Heart left ventricle (tissue), 16 donors: ENCODE measurements at regions not wholly inside any gene's neighbourhood (a gene's known extent, or its start where the extent isn't known, plus 50 kb on each side); places are given as distances from the start of the nearest gene placed in this dataset.

Experiments
- ATAC-seq, 4 donors: fragments of 200-7000 bp; cut with Tn5 transposase; one replicate each; pipeline ENCODE4 v1.9.1; 2020 to 2022; ENCODE audit warnings: moderate library complexity in 4 of 4, mild to moderate bottlenecking in 3 of 4, moderate number of reproducible peaks in 1 of 4
- DNase-seq, 5 donors: peaks; one replicate each; pipeline ENCODE4 v3.0.0-alpha.2; 2020
- H3K27ac ChIP-seq, 12 donors: fragments of 200-600 bp; sonication (generic) in 4 of 12; one replicate each; pipeline versions ENCODE4 v1.5.0 to v1.8.0; 2016 to 2022; ENCODE audit warnings: mild to moderate bottlenecking in 2 of 12
- H3K27me3 ChIP-seq, 9 donors: fragments of 200-600 bp; sonication (generic) in 2 of 9; one replicate each; pipeline versions ENCODE4 v1.5.1 to v1.8.0; 2016 to 2022; ENCODE audit warnings: mild to moderate bottlenecking in 3 of 9
- H3K36me3 ChIP-seq, 9 donors: fragments of 200-600 bp; sonication (generic) in 2 of 9; one replicate each; pipeline versions ENCODE4 v1.5.0 to v1.8.0; 2018 to 2022; ENCODE audit warnings: mild to moderate bottlenecking in 2 of 9
- H3K4me1 ChIP-seq, 12 donors: fragments of 200-600 bp; sonication (generic) in 4 of 12; one replicate each; pipeline versions ENCODE4 v1.5.0 to v1.8.0; 2016 to 2022; ENCODE audit warnings: mild to moderate bottlenecking in 3 of 12
- H3K4me3 ChIP-seq, 12 donors: fragments of 200-600 bp; sonication (generic) in 4 of 12; one replicate each; pipeline versions ENCODE4 v1.5.0 to v1.8.0; 2017 to 2022; ENCODE audit warnings: mild to moderate bottlenecking in 9 of 12, moderate library complexity in 4 of 12
- H3K9me3 ChIP-seq, 12 donors: fragments of 200-600 bp; sonication (generic) in 4 of 12; one replicate each; pipeline versions ENCODE4 v1.5.0 to v1.8.0; 2016 to 2022; ENCODE audit warnings: mild to moderate bottlenecking in 1 of 12
- CTCF ChIP-seq, 12 donors: fragments of 200-600 bp; sonication (generic) in 4 of 12; IDR thresholded peaks; one replicate each; pipeline versions ENCODE4 v1.5.0 to v1.8.0; 2018 to 2022; ENCODE audit warnings: antibody characterized with exemption in 12 of 12, mild to moderate bottlenecking in 5 of 12
- POLR2A ChIP-seq, 2 donors: fragments of 450-650 bp; IDR thresholded peaks; one replicate each; pipeline ENCODE4 v1.6.1; 2017; ENCODE audit warnings: antibody characterized with exemption in 2 of 2, mild to moderate bottlenecking in 2 of 2, moderate library complexity in 2 of 2
- WGBS, 4 donors: extraction: QIAGEN DNeasy Blood & Tissue Kit in 2 of 4; methylation state at CpG; one replicate each; pipeline versions ENCODE4 v1.1.5 to v1.1.7; 2013 to 2018; 5-methylcytosine and 5-hydroxymethylcytosine counted together
- intact Hi-C, 10 donors: fragments of 100-400 bp; cut with DNase I; formaldehyde crosslinking; loops; one replicate each; pipeline versions ENCODE4 v1.11.1 to v1.14.2; 2022
- donor health status: ischemic (EF 13 %, LVEDD 7.1; RV severe dilation, severe dysfunction).
- donor health status: healthy with polysubstance abuse.
- donor health status: DM: no; HTN: yes; CAD: no.
- donor health status: DM: no; HTN: no; CAD: no.
- donor health status: ischemic (EF 25% LVEDD 6.9; RV normal size, moderate dysfunction).
- donor health status: ischemic (EF 25% LVEDD 5.7; RV mildly dilated, moderate dysfunction).
- donor health status: healthy.
- donor health status: DM: yes; HTN: yes; CAD: no.
- donor health status: ischemic (EF 35%, LVEDD 5.7; RV mildly dilated, moderate dysfunction).
- donor health status: nonischemic (EF 11% LVEDD 7.7; RV severe dilation, severe dysfunction).
- donor health status: DM: yes; HTN: yes; CAD: no.
- donor health status: PGD.
- donor health status: ischemic (EF 29% LVEDD 5.4; RV normal size, mild dysfunction).
- donor health status: nonischemic (EF 23%, LVEDD 6.1; RV moderate dilation, normal function).

GRCh38 chr1:199759268-199759730 is 268.2 kb upstream of the NR5A2 start:
- Histone ChIP-seq H3K4me3 (no peak overlapping the region), H3K4me1 (peaks cover 0 to 4% (median 0%) of the 10 kb centered on the region in 12 donors), H3K27ac (no peak overlapping the region), H3K9me3 (peaks cover 0 to 2% (median 0%) of the 10 kb centered on the region in 12 donors), H3K36me3 (no peaks in the 10 kb centered on the region), H3K27me3 (no peaks in the 10 kb centered on the region)
- TF ChIP-seq CTCF (IDR thresholded peaks at IDR 0.05) (no peak), POLR2A (IDR thresholded peaks at IDR 0.05) (no peak)
- ATAC-seq: no peak
- 48 to 57% (median 55%) methylated on average over 3 of the region's 3 CpGs for WGBS, 4 donors
- no peak for DNase-seq
- intact Hi-C loops: no loop called here

DNA sequence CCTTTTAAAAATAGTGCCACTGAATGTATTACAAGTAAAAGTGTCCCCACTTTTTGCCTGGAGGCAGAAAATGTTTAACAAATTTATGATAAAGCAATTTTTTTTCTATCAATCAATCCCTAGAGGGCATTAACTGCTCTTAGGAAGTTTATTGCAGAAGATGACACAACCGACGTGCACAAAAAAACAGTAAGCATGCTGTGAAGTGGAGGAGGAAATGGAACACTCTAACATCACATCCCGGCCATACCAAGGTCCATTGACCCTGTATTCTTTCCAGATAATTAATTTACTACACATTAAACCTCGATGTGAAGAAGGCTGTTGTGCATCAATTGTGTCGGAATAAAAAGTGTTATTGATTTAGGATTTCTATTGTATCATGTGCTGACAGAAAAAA is 264.9 kb upstream of the NR5A2 start:
- H3K36me3 ChIP-seq: no peaks in the 10 kb centered on the region
- H3K27me3 ChIP-seq: no peaks in the 10 kb centered on the region
- DNase-seq (no peak), ATAC-seq (no peak)
- TF ChIP-seq CTCF (IDR thresholded peaks at IDR 0.05) (no peak), POLR2A (IDR thresholded peaks at IDR 0.05) (no peak)
- no peak overlapping the region for H3K4me3 ChIP-seq
- no peak overlapping the region for H3K27ac ChIP-seq
- WGBS, 4 donors: 60 to 71% (median 64%) methylated on average over 5 of the region's 5 CpGs
- H3K4me1 ChIP-seq: no peaks in the 10 kb centered on the region
- intact Hi-C loops: no loop called here
- H3K9me3 ChIP-seq: peaks cover 0 to 34% (median 13%) of the 10 kb centered on the region in 12 donors

DNA sequence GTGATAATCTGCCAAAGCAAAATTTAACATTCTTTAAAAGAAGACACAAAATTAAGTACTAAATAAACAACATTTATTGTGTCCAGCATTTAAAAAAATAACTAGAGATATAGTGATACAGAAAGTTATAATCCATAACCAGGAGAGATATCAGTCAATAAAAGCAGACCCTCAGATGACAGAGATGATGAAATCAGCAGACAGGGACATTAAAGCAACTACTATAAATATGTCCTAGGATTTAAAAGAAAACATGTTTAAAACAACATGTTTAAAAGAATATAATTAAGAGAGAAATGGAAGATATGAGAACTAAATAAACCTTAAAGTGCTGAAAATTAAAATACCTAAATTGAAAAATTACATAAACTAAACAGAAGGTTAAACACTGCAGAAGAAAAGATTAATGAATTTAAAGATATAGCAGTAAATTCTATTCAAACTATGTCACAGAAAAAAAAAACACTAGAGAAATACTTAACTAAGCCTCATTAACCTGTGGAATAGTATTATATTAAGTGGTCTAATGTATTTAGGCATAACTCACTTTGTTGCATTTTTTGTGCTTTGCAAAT is 261.2 kb upstream of the NR5A2 start:
- intact Hi-C loops: no loop called here
- no peak for ATAC-seq
- no peaks in the 10 kb centered on the region for H3K36me3 ChIP-seq

DNA sequence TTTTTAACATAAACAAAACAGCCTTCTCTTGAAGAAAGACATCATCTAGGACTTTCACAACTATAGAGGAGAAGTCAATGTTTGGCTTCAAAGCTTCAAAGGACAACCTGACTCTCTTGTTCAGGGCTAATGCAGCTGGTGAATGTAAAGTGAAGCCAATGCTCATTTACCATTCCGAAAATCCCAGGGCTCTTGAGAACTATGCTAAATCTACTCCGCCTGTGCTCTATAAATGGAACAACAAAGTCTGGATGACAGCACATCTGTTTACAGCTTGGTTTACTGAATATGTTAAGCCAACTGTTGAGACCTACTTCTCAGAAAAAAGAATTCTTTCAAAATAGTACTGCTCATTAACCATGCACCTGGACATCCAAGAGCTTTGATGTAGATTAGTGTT is 259.8 kb upstream of the NR5A2 start:
- no peak overlapping the region for H3K27ac ChIP-seq
- no peak for DNase-seq
- no peak for ATAC-seq
- H3K9me3 ChIP-seq: peaks cover 0 to 40% (median 13%) of the 10 kb centered on the region in 12 donors
- H3K4me3 ChIP-seq: no peak overlapping the region
- no peaks in the 10 kb centered on the region for H3K36me3 ChIP-seq
- no peak for TF ChIP-seq CTCF (IDR thresholded peaks at IDR 0.05)
- TF ChIP-seq POLR2A (IDR thresholded peaks at IDR 0.05): no peak
- no peaks in the 10 kb centered on the region for H3K27me3 ChIP-seq
- H3K4me1 ChIP-seq: no peaks in the 10 kb centered on the region
- 86 to 90% (median 88%) methylated on average over 2 of the region's 2 CpGs for WGBS, 4 donors
- intact Hi-C loops: no loop called here

More for the DNA sequence above, 261.2 kb upstream of the NR5A2 start:
- H3K4me1 ChIP-seq: no peaks in the 10 kb centered on the region
- no peak for DNase-seq
- H3K4me3 ChIP-seq: no peak overlapping the region
- H3K27ac ChIP-seq: no peak overlapping the region
- H3K9me3 ChIP-seq: peaks cover 0 to 40% (median 13%) of the 10 kb centered on the region in 12 donors
- TF ChIP-seq CTCF (IDR thresholded peaks at IDR 0.05): no peak
- TF ChIP-seq POLR2A (IDR thresholded peaks at IDR 0.05): no peak
- H3K27me3 ChIP-seq: no peaks in the 10 kb centered on the region
